ACHN (cell line): ENCODE measurements at regions not wholly inside any gene's neighbourhood (a gene's known extent, or its start where the extent isn't known, plus 50 kb on each side); places are given as distances from the start of the nearest gene placed in this dataset.

Experiments
- DNase-seq: peaks from one replicate; pipeline ENCODE4 v3.0.0-alpha.2; 2015
- in situ Hi-C: cut with HindIII; loops from 2 replicates; pipeline ENCODE4 v1.10.0; 2017; ENCODE audit warnings: low sequenced_read_pairs, low pct_ligation_motif_present, low pct_unique_long_range_greater_than_20kb

DNA sequence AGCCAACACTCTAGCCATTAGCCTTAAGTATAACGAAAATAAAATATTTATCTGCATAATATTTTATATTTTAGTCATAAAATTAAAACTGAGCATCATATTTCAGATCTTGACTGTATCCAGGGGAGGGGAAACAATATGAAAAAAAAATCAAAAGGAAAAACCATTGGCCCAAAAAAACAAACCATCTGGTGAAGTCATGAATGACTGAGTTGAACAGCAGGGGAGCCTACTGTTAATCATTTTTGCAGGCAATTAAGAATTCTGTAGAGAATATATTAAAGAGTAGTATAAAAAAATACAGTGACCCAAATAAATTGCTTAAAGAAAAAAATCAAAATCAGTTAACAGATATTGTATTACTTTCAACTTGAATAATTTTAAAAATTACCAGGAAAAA lies 224.8 kb downstream of the C12orf50 start:
- DNase-seq, result no peak
- in situ Hi-C loops, result no loop called here

DNA sequence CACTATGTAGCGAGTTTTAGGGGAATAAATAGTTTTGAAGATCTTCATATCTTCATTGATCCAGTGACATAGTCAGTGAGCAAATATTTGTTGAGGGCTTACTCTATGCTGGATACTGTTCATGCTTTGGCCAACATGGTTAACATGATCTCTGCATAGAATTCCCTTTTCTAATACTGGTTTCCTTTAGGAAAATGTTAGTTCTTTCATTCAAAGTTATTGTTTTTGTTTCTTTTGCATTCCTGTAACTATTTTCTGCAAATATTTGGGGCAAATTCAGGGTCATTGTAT lies 226.5 kb downstream of the C12orf50 start:
- in situ Hi-C loops, result no loop called here
- DNase-seq, result no peak

DNA sequence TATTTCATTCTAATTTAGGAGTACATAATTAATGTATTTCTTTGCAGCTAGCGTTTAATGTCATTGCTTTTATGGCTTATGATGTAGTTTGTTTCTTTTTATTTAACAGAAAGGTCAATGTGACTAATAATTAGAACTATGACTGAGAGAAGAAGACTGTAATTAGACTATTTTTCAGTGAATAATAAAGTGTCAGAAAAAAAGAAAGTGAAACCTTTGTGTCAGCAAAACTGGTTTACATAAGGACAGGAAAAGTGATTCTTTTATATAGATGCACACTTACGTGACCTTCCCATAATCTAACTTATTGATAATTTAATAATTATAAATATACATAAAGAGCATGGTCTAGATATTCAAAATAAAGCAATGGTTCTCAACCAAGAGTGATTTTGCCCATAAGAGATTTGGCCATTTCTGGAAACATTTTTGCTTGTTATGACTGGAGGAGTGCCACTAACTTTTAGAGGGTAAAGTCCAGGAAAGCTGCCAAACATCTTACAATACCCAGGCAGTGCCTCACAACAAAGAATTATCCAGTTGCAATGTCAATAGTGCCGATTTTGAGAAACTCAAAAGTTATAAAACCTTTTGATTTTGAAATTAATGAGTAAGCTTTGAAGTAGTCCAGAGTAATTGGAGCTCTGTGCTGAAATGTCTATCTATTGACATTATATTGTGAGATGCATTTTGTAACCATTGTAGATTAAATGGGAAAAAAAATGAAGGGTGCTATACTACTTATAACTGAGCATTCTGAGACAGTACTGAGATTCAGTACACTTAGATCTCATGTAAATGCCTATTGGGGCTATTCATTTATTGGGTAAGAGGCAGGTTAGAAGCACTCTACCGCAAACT lies 227.1 kb downstream of the C12orf50 start:
- DNase-seq, result no peak
- in situ Hi-C loops, result no loop called here

DNA sequence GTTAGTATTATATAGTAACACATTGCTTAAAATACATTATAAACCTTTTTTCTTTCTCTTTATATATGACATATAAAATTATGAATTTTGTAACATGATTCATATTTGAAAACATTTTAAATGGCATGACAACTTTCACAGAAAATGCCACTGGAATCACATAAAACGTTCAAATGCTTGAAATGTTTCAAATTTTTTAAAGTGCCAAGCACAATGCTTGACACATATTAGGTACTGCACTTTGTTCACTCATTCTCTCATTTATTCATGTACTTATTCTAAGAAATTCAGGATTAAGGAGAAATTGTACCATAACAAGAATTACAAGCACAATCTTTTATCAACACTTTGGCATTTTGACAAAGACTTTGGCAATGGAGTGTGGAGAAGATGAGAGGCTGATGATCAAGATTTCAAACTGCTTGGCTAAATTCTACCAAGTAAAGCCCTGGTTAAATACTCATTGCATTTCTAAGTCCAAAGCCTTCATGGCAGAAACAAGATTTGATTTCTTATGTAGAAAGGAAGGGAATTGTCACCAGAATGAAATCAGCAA lies 232.2 kb downstream of the C12orf50 start:
- peak; percentile 39 for DNase-seq
- in situ Hi-C loops, result no loop called here

DNA sequence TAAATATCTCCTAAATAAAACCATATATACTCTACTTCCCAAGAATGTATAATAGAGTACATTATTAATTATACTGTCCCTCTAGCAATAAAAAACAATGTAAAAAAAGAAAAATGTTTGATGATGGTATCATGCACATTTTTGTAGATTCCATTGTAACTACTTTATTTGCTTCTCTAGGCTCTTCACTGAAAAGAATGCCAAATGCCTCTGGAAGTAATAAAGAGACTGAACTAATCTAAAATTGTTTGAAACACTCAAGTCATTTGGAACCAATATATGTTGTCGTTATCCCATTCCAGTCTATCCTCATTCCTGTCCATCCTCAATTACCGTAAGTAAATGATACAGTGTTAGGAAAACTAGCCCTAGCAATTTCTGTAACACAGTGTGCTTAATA lies 233.6 kb downstream of the C12orf50 start:
- DNase-seq, result no peak
- in situ Hi-C loops, result no loop called here

DNA sequence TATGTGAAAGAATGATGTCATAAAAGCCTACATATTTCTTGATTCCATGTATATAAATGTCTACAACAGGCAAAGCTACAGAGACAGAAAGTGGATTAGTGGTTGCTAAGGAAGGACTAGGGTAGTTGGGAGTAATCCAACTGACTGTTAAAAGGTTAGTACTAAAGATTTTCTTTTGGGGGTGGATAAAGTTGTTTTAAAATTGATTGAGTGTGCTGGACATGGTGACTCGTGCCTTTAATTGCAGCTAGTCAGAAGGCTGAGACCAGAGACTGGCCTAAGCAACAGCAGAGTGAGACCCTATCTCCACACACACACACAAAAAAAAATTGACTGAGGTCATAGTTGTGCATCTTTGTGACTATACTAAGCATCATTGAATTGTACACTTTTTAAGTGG lies 234.3 kb downstream of the C12orf50 start:
- in situ Hi-C loops, result no loop called here
- DNase-seq, result no peak

DNA sequence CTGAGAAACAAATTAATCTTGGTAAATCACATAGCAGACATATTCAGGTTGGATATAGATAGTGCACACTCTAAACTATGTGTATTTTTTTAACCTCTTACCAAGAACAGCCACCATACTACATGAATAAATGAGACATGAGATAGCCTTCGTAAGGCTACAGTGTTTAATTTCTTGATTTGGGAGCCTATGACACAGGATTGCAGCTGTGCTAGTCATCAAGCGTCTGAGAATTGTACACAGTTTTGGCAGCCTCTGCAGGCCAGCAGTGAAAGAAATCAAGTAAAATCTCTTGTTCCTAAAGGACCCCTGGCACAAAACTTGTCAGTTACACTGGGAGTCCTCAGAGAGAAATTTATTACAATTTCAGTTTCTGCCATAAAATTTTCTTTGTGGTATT lies 236.1 kb downstream of the C12orf50 start:
- in situ Hi-C loops, result no loop called here
- no peak for DNase-seq

DNA sequence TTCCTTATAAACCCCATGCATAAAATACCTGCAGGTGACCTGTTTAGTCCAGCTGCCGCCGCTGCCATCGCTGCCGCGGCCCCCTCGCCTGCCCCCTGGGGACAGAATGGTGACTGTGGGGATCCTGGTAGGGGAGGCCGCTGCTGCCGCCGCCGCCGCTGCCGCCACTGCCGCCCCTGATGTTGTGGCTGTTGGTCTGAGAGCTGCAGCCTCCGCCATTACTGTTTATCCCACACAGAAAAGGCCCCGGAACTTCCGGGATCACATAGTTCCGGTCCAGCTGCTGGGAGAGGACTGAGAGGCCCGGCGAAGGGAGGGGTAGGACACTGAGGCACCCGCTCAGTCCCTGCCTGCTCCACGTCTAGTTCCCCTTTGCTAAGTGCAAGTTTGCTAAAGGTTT lies 244.9 kb downstream of the C12orf50 start:
- DNase-seq, result no peak
- in situ Hi-C loops, result no loop called here

DNA sequence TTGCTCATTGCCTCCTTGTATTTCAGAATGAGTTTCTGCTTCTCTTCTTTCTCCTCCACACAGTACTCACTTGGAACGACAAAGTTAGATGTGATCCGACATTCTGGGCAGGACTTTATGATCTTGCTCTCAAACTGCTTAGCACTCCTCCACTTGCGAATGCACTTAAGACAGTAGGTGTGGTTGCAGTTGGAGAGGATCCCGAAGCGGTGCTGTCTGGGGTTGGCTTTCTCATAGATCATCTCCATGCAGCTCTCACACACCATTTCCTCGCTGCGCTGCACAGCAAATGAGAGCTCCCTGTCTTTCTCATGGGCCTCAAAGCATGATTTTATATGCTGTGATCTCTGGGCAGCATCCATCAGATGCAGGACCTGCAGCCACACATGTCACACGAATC lies 245.7 kb downstream of the C12orf50 start:
- in situ Hi-C loops, result no loop called here
- no peak for DNase-seq

DNA sequence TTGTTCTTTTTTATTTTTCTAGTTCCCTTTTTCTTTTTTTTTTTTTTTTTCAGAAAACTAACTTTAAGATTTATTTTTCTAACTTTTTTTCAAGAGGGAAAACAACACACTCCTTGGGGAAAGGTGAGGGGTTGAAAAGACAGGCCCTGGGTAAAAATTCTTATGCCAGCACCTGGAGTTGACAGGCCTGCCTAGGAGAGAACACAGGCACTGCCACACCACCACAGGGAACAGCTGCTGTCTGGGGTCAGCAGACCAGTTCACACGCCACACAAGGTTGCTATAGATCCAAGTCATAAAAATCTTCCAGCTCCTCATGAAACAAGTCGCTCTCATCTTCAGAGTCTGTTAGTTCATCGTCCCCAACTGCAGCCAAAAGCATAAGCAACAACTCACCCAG lies 246.4 kb downstream of the C12orf50 start:
- in situ Hi-C loops, result no loop called here
- no peak for DNase-seq

DNA sequence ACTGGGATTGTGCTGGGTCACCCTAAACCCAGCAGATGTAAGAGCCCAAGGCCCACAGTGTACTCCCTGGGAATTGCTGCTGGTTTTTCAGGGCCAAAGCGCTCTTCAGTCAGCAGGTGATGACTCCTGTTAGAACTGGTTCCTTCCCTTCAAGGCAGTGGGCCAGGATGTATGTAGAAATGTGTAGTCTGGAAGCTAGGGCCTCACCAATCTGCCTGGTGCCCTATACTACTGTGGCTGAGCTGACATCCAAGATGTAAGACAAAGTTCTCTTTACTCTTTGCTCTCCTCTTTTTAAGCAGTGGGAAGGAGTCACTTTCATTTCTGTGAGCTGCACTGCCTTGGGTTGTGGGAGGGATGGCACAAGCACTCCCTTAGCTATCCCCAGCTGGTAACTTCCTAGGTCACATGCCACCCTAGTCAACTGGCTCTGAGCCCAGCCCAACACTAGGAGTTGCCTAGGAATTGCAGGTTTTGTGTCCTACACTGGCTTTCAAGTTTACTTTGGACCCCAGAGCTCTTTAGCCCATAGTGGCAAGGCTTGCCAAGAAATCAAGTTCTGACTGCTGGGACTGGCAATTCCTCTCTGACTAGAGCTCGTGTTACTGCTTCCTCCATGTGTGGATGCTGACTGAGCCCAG lies 249.2 kb downstream of the C12orf50 start:
- no peak for DNase-seq
- in situ Hi-C loops, result no loop called here

DNA sequence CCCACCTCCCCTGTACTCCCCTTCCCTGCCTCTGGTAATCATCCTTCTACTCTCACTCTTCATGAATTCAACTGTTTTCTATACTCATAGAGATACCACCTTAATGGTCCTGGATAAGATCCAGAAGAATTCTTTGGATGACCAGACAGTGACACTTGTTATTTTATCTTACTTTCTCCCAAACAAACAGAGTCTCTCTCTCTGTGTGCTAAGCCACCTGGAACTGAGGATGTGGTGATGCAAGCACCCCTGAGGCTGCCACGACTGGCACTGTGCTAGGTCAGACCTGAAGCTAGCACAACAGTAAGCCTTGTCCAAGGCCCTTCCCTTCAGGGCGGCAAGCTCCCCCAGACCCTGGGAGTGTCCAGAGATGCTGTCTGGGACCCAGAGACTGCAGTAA lies 250.2 kb downstream of the C12orf50 start:
- peak; percentile 71 for DNase-seq

DNA sequence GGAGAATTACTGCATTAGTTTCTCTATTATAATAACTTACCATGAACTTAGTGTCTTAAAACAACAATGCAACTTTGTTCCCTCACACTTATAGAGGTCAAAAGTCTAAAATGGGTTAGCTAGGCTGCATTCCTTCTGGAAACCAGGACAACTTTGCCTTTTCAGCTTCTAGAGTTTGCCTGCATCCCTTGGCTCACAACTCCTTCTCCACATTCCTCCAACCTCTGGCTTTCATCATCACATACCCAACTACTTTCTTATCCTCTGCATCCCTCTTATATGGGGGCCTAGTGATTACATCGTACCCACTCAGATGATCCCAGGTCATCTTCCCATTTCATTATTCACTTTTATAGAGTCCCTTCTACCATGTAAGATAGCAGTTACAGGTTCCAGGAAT lies 251.1 kb downstream of the C12orf50 start:
- DNase-seq, result no peak
- in situ Hi-C loops, result no loop called here

More for the DNA sequence above, 250.2 kb downstream of the C12orf50 start:
- in situ Hi-C loops, result no loop called here

DNA sequence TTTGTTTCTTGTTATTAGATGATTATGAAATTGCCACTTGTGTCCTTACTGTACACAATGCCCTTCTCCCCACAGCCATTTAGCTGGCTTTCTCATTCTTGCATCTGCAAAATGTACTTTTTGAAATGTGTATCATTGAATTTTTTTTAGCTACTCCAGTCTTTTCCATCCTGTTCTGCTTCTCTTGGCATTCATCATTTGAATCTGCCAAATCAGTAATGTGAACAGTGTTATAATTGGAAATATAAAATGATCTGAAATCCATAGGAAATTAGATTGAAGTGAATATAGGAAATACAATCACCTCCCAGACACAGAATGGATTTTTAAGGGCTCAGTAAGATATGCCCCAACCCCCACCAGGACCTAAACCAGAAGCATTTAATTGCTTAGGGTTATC lies 253.4 kb downstream of the C12orf50 start:
- in situ Hi-C loops, result no loop called here
- no peak for DNase-seq

DNA sequence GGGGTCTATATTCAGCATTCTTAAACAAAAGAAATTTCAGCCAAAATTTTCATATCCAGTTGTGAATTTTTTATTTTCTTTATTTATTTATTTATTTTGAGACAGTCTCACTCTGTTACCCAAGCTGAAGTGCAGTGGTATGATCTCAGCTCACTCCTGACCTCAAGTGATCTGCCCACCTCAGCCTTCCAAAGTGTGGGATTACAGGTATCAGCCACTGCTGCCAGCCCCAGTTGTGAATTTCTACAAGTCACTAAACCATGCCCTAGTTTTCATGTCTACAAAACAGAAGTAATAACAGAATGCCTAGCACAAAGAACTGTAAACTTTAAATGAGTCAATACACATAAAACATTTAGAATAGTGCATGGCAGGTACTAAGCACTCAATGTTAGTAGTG lies 254.2 kb downstream of the C12orf50 start:
- DNase-seq, result no peak
- in situ Hi-C loops, result no loop called here

DNA sequence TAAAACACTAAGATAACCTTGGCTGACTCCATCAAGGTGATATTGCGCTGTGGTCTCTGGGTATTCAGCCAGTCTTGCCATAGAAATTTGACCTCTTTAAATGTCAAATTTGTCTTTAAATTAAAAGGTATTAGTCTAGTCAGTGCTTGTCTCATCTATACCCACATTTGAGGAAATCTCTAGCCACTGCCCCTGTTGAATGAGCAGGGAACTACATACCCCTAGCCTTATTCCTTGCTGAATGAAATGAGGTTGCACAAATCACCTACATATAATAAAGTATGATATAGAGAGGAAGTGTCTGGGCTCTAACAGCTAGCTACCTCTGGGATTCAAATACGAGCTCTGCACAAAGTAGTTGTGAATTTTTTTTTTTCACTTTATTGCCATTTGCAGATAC lies 256.8 kb downstream of the C12orf50 start:
- no peak for DNase-seq
- in situ Hi-C loops, result no loop called here

DNA sequence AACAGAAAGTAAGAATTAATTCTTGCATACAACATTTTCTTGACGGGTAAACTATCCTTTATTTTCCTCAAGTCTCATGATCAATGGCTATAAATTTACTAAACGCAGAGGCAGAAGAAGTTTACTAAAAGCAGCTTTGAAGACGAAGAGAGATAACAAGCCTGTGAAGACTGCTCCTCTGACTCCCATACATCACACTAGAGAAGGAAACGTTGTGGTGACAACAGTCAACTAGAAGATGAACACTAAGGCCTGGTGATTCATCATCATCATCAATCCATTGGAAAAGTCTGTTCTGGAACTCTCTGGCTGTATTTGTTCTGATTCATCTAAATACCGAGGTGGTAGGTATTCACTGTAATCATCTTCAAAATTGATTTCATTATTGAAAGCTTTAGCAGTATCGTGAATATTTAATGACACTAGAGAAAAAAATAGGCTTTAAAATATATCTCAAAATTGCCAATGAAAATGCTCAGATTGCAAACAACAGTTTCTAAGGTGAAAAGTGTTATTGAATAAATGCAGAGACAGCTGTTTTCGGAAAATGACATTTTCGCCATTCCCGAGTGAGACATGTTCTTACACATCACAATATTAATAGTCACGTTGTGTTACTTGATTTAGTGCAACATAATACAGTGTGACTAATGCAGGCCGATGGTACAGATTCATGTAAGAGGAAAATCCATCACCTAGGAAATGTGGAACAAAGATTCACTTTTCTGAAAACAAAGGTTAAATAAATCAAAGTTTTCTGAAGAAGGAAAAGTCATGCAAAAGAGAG lies 260.5 kb downstream of the C12orf50 start:
- in situ Hi-C loops, result no loop called here
- no peak for DNase-seq

DNA sequence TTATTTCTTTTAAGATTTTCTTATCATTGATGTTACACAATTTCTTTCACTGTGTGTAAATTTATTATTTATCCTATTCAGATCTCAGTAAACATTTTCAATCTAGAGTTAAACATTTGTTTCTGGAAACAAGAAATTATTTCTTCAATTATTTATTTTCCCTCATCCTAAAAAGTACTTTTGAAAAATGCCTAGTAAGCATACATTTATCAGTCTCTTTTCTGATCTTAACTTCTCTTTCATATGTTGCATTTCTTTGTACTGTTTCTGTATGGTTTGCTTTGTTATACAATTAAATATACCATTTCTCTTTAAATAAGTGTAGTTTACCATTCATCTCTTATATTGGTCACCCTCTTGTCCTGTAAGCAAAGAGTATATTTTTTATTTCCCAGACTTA lies 263.2 kb downstream of the C12orf50 start:
- in situ Hi-C loops, result no loop called here

DNA sequence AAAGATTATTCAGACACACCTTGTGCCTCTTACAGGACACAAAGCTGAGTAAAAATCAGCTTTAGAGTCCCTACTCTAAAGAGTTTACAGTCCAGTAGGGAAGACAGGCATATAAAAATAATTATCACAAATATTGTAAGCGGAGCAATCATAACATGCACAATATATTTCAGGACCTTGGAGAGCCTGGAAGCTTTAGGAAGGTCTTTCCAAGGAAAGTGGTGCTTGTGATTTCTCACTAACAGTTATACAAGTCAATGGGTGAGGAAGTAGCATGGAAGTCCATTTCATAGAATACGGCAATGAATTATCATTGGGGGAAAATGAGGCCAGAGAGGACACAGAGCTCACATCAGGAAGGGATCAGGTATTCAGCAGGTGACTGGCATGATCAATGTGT lies 268.3 kb downstream of the C12orf50 start:
- in situ Hi-C loops, result no loop called here
- no peak for DNase-seq

More for the DNA sequence above, 263.2 kb downstream of the C12orf50 start:
- no peak for DNase-seq
